Activated B cell treated with CpG ODN at 0.5 μM for 24 hours (primary cell): ENCODE measurements at regions not wholly inside any gene's neighbourhood (a gene's known extent, or its start where the extent isn't known, plus 50 kb on each side); places are given as distances from the start of the nearest gene placed in this dataset.
"Not testable (repeated sequence)": the region's sequence is repeated elsewhere in the genome, so short reads cannot be mapped to it uniquely, and the experiment has no call there.

Experiments used
- ATAC-seq: fragments of 200-7000 bp; cut with Tn5 transposase; one replicate; pipeline ENCODE4 v1.10.0; 2021; ENCODE audit warnings: low read depth, mild to moderate bottlenecking, moderate library complexity
- CTCF ChIA-PET: fragments of 350-600 bp; sonication (Branson Sonifier 250); formaldehyde crosslinking; loops from one replicate; lab custom pipeline; 2021; ENCODE audit warnings: antibody characterized with exemption; lab: Charles Lee
- POLR2A ChIA-PET: fragments of 350-600 bp; sonication (Branson Sonifier 250); formaldehyde crosslinking; loops from one replicate; lab custom pipeline; 2021; ENCODE audit warnings: antibody characterized with exemption; lab: Charles Lee
- DNase-seq: peaks from one replicate; pipeline ENCODE4 v3.0.0; 2022
- H3K27ac Mint-ChIP-seq: one replicate; pipeline ENCODE4 v1.8.0; 2020; ENCODE audit warnings: mixed read lengths
- H3K27me3 Mint-ChIP-seq: one replicate; pipeline ENCODE4 v1.8.0; 2021; ENCODE audit warnings: mixed read lengths
- H3K36me3 Mint-ChIP-seq: one replicate; pipeline ENCODE4 v1.8.0; 2021; ENCODE audit warnings: low read depth, mixed read lengths
- H3K4me1 Mint-ChIP-seq: one replicate; pipeline ENCODE4 v1.8.0; 2021; ENCODE audit warnings: mixed read lengths
- H3K4me3 Mint-ChIP-seq: one replicate; pipeline ENCODE4 v1.8.0; 2020; ENCODE audit warnings: mild to moderate bottlenecking, mixed read lengths
- H3K9me3 Mint-ChIP-seq: one replicate; pipeline ENCODE4 v1.8.0; 2020; ENCODE audit warnings: mixed read lengths
- intact Hi-C: fragments of 100-400 bp; cut with micrococcal nuclease; formaldehyde crosslinking; loops from one replicate; pipeline ENCODE4 v1.15.1; 2024
- TF ChIP-seq, protein P1 (sequence below): fragments of 200-600 bp; IDR thresholded peaks from one replicate; pipeline ENCODE4 v1.8.0; 2022; ENCODE audit warnings: antibody characterized with exemption, mild to moderate bottlenecking

DNA sequence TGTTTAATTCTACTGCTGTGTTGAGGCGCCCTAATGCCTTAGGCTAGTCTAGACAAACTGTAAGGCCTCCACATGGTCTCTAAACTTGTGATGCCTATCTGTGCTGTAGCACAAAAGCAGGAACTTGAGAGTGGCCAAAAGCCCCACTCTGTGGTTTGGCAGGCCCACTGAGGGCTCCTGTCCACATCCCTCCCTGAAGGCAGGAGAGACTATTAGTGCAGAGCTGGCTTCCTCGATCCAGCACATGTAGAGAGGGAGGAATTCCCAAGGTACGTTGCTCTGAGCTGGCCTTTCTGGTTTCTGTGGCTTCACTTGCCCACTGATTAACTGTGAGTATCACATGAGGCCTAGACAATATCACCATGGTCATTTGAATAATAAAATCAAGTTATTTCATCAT, 90.6 kb downstream of the POLR2M start:
- no peak for DNase-seq
- ChIA-PET CTCF (no interaction called here), POLR2A (no interaction called here)
- H3K4me1 Mint-ChIP-seq = no peaks in the 10 kb centered on the region
- intact Hi-C loops = no loop called here
- H3K27ac Mint-ChIP-seq = no peak overlapping the region
- H3K36me3 Mint-ChIP-seq = no peaks in the 10 kb centered on the region
- TF ChIP-seq, protein P1, sequence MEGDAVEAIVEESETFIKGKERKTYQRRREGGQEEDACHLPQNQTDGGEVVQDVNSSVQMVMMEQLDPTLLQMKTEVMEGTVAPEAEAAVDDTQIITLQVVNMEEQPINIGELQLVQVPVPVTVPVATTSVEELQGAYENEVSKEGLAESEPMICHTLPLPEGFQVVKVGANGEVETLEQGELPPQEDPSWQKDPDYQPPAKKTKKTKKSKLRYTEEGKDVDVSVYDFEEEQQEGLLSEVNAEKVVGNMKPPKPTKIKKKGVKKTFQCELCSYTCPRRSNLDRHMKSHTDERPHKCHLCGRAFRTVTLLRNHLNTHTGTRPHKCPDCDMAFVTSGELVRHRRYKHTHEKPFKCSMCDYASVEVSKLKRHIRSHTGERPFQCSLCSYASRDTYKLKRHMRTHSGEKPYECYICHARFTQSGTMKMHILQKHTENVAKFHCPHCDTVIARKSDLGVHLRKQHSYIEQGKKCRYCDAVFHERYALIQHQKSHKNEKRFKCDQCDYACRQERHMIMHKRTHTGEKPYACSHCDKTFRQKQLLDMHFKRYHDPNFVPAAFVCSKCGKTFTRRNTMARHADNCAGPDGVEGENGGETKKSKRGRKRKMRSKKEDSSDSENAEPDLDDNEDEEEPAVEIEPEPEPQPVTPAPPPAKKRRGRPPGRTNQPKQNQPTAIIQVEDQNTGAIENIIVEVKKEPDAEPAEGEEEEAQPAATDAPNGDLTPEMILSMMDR = no peak
- ATAC-seq = no peak
- no peak overlapping the region for H3K4me3 Mint-ChIP-seq
- H3K9me3 Mint-ChIP-seq = no peaks in the 10 kb centered on the region
- peaks cover 9% of the 10 kb centered on the region for H3K27me3 Mint-ChIP-seq

DNA sequence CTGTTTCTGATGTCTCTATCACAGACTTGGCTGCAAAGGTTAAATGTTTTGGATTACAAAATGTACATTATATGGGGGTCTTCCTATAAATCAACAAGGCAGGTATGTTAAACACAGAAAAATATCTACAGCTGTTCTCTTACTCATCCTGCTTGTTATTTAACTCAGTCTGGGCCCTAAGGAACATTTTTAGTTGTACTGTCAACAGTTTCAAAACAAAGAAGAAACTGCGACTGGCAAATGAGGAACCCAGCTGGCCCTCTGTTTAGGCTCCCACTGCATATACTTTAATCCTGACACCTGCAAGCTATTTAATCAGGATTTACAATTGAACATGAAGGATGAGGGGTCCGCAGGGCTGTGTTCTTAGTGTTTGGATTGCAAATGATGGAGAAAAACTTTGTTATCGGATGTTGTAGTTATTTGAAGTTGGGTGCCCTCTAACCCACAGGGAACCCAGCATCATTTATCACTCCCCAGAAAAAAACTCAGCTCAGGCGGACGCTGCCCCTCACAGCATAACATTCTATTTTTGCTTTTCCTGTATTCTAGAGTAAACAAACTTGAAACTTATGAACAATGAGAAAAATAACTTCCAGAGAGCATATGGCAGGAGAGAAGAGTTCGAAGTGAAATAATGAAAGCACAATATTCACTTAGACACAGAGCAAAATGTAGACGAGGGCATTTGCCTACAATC, 91.2 kb downstream of the POLR2M start:
- POLR2A ChIA-PET = no interaction called here
- CTCF ChIA-PET = no interaction called here
- H3K4me1 Mint-ChIP-seq = no peaks in the 10 kb centered on the region
- DNase-seq = no peak
- H3K27ac Mint-ChIP-seq = no peak overlapping the region
- TF ChIP-seq, protein P1 = no peak
- H3K9me3 Mint-ChIP-seq = no peaks in the 10 kb centered on the region
- intact Hi-C loops = no loop called here
- no peaks in the 10 kb centered on the region for H3K36me3 Mint-ChIP-seq
- ATAC-seq = no peak
- peaks cover 8% of the 10 kb centered on the region for H3K27me3 Mint-ChIP-seq
- H3K4me3 Mint-ChIP-seq = no peak overlapping the region

DNA sequence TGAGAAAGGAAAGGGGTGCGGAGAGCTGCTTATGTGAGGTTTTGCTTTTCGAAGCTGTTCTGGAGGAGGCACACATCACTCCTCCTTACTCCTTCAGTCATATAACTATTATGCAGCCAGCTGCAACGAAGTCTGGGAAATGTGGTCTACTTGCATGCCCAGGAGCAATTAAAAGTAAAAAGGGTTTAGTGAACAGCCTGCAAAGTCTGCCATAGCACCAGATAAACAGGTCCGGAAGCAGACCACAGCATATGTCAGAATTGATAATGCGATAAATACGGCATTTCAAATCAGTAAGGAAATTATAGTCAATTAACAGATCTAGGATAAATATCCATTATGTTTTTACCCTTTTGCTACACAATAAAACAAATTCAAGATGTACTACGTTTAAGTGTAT, 99.5 kb downstream of the POLR2M start:
- H3K4me3 Mint-ChIP-seq = no peak overlapping the region
- no peaks in the 10 kb centered on the region for H3K36me3 Mint-ChIP-seq
- H3K9me3 Mint-ChIP-seq = peaks cover 4% of the 10 kb centered on the region
- ATAC-seq (no peak), DNase-seq (no peak)
- intact Hi-C loops = no loop called here
- ChIA-PET POLR2A (no interaction called here), CTCF (no interaction called here)
- peaks cover 2% of the 10 kb centered on the region for H3K27me3 Mint-ChIP-seq
- TF ChIP-seq, protein P1 = no peak
- no peaks in the 10 kb centered on the region for H3K4me1 Mint-ChIP-seq
- no peak overlapping the region for H3K27ac Mint-ChIP-seq

GRCh38 chr15:57809285-57809684, 102.8 kb downstream of the POLR2M start:
- POLR2A ChIA-PET, CTCF ChIA-PET, H3K9me3 Mint-ChIP-seq: not testable (repeated sequence)

DNA sequence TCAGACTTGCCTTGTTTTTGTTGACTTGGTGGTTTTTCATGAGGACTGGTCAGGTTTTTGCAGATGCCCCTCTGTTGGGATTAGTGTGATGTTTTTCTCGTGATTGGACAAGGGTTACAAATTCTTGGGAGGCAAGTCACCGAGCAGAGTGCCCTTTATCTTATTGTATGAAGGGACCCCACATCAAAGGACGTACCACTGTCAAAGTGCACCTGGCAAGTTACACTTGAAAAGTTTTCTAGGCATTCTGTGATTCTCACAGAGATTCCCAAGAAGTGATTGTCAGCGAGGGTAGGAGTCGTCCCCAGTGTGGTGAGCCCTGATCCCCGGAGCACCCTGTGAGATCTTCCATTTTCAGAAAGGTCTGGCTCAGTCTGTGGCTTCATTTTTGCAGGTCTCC, 110.1 kb downstream of the POLR2M start:
- POLR2A ChIA-PET = no interaction called here
- Mint-ChIP-seq H3K4me3 (no peak overlapping the region), H3K27me3 (peaks cover 31% of the 10 kb centered on the region), H3K27ac (no peak overlapping the region), H3K4me1 (no peaks in the 10 kb centered on the region), H3K36me3 (no peaks in the 10 kb centered on the region), H3K9me3 (no peaks in the 10 kb centered on the region)
- DNase-seq (no peak), ATAC-seq (no peak)
- TF ChIP-seq, protein P1 = no peak
- CTCF ChIA-PET = no interaction called here
- intact Hi-C loops = no loop called here

More at GRCh38 chr15:57809285-57809684, 102.8 kb downstream of the POLR2M start:
- H3K36me3 Mint-ChIP-seq, H3K4me3 Mint-ChIP-seq, H3K27ac Mint-ChIP-seq, H3K4me1 Mint-ChIP-seq, DNase-seq, intact Hi-C loops, ATAC-seq: not testable (repeated sequence)
- peaks cover 18% of the 10 kb centered on the region for H3K27me3 Mint-ChIP-seq

GRCh38 chr15:57819646-57820045, 113.1 kb downstream of the POLR2M start:
- Mint-ChIP-seq H3K4me1 (no peaks in the 10 kb centered on the region), H3K27me3 (peaks cover 17% of the 10 kb centered on the region), H3K9me3 (no peaks in the 10 kb centered on the region), H3K36me3 (no peaks in the 10 kb centered on the region), H3K27ac (no peak overlapping the region), H3K4me3 (no peak overlapping the region)
- ChIA-PET POLR2A (no interaction called here), CTCF (no interaction called here)
- intact Hi-C loops = no loop called here
- TF ChIP-seq, protein P1 = no peak
- no peak for ATAC-seq
- DNase-seq = no peak
